ENCODE measurements at regions not wholly inside any gene's neighbourhood (a gene's known extent, or its start where the extent isn't known, plus 50 kb on each side); places are given as distances from the start of the nearest gene placed in this dataset.

- TF ChIP-seq CTCF (IDR thresholded peaks at IDR 0.05) (no peak), POLR2A (IDR thresholded peaks at IDR 0.05) (no peak)
Measured at GRCh38 chr5:24163091-24163490, 481.7 kb downstream of the CDH10 start.

All from lower leg skin (tissue), 3 donors.